ENCODE measurements at regions not wholly inside any gene's neighbourhood (a gene's known extent, or its start where the extent isn't known, plus 50 kb on each side); places are given as distances from the start of the nearest gene placed in this dataset.
"Not testable (repeated sequence)": the region's sequence is repeated elsewhere in the genome, so short reads cannot be mapped to it uniquely, and the experiment has no call there.

- no peaks in the 10 kb centered on the region for H3K27me3 ChIP-seq
- H3K9me3 ChIP-seq = no peaks in the 10 kb centered on the region
- intact Hi-C loops (cut with DNase I) = no loop called here
- DNase-seq (ENCODE audit: extremely low spot score in 2 of 2) = no peak
- TF ChIP-seq CTCF (IDR thresholded peaks at IDR 0.05) (no peak), POLR2A (IDR thresholded peaks at IDR 0.05) (no peak), POLR2AphosphoS5 (IDR thresholded peaks at IDR 0.05; ENCODE audit: insufficient read depth in 1 of 2, low read depth in 1 of 2) (no peak)
- H3K4me3 ChIP-seq = no peak overlapping the region
- no peak overlapping the region for H3K27ac ChIP-seq
- no peaks in the 10 kb centered on the region for H3K36me3 ChIP-seq
- H3K4me1 ChIP-seq = no peaks in the 10 kb centered on the region
Measured at GRCh38 chr12:33223956-33224355, 215.7 kb downstream of the SYT10 start.

DNA sequence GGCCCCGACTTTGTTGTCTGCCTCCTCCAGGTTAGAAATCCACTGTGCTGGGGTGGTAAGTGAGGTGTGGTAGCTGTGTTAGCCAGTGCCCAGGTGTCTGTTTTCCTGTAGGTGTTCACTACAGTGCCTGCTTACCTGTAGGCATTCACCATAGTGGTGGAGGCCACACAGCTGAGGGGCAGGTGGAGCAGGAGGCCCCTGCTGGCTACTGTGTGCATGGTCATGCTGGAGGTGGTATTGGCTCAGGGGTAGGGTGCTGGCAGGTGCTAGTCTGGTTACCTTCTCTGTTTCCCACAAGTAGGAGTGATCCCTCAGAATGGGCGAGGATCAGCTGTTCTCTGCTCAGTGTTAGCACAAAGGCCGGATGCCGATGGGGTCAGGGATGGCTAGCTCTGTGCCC, 217.3 kb downstream of the SYT10 start:
- no peak overlapping the region for H3K27ac ChIP-seq
- no peaks in the 10 kb centered on the region for H3K4me1 ChIP-seq
- H3K9me3 ChIP-seq = no peaks in the 10 kb centered on the region
- no peaks in the 10 kb centered on the region for H3K36me3 ChIP-seq
- no peak for DNase-seq (ENCODE audit: extremely low spot score in 2 of 2)
- no peak overlapping the region for H3K4me3 ChIP-seq
- no peaks in the 10 kb centered on the region for H3K27me3 ChIP-seq
- intact Hi-C loops (cut with DNase I) = no loop called here
- no peak for TF ChIP-seq CTCF (IDR thresholded peaks at IDR 0.05)
- no peak for TF ChIP-seq POLR2A (IDR thresholded peaks at IDR 0.05)
- no peak for TF ChIP-seq POLR2AphosphoS5 (IDR thresholded peaks at IDR 0.05; ENCODE audit: insufficient read depth in 1 of 2, low read depth in 1 of 2)

GRCh38 chr12:33205981-33206380, 233.6 kb downstream of the SYT10 start:
- H3K4me3 ChIP-seq = no peak overlapping the region
- intact Hi-C loops (cut with DNase I) = no loop called here
- no peaks in the 10 kb centered on the region for H3K9me3 ChIP-seq
- H3K36me3 ChIP-seq = no peaks in the 10 kb centered on the region
- H3K4me1 ChIP-seq = no peaks in the 10 kb centered on the region
- no peak for TF ChIP-seq POLR2A (IDR thresholded peaks at IDR 0.05)
- DNase-seq (ENCODE audit: extremely low spot score in 2 of 2) = no peak
- H3K27ac ChIP-seq = no peak overlapping the region
- H3K27me3 ChIP-seq = no peaks in the 10 kb centered on the region

DNA sequence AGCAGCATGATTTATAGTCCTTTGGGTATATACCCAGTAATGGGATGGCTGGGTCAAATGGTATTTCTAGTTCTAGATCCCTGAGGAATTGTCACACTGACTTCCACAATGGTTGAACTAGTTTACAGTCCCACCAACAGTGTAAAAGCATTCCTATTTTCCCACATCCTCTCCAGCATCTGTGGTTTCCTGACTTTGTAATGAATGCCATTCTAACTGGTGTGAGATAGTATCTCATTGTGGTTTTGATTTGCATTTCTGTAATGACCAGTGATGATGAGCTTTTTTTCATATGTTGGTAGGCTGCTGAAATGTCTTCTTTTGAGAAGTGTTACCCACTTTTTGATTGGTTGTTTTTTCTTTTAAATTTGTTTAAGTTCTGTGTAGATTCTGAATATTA, 245.2 kb downstream of the SYT10 start:
- DNase-seq (ENCODE audit: extremely low spot score in 2 of 2); intact Hi-C loops (cut with DNase I); H3K27ac ChIP-seq; H3K9me3 ChIP-seq; H3K4me3 ChIP-seq; H3K4me1 ChIP-seq; H3K36me3 ChIP-seq; H3K27me3 ChIP-seq: not testable (repeated sequence)

GRCh38 chr12:33192226-33192625, 247.4 kb downstream of the SYT10 start:
- no peaks in the 10 kb centered on the region for H3K9me3 ChIP-seq
- intact Hi-C loops (cut with DNase I) = no loop called here
- H3K27me3 ChIP-seq = no peaks in the 10 kb centered on the region
- H3K4me3 ChIP-seq = no peak overlapping the region
- no peak for TF ChIP-seq POLR2AphosphoS5 (IDR thresholded peaks at IDR 0.05; ENCODE audit: insufficient read depth in 1 of 2, low read depth in 1 of 2)
- TF ChIP-seq CTCF (IDR thresholded peaks at IDR 0.05) = no peak
- TF ChIP-seq POLR2A (IDR thresholded peaks at IDR 0.05) = no peak
- no peaks in the 10 kb centered on the region for H3K4me1 ChIP-seq
- H3K36me3 ChIP-seq = no peaks in the 10 kb centered on the region
- H3K27ac ChIP-seq = no peak overlapping the region
- DNase-seq (ENCODE audit: extremely low spot score in 2 of 2) = no peak

GRCh38 chr12:33187409-33187808, 252.2 kb downstream of the SYT10 start:
- intact Hi-C loops (cut with DNase I) = no loop called here
- H3K36me3 ChIP-seq = no peaks in the 10 kb centered on the region
- no peak overlapping the region for H3K27ac ChIP-seq
- H3K4me3 ChIP-seq = no peak overlapping the region
- TF ChIP-seq CTCF (IDR thresholded peaks at IDR 0.05) = no peak
- no peak for TF ChIP-seq POLR2AphosphoS5 (IDR thresholded peaks at IDR 0.05; ENCODE audit: insufficient read depth in 1 of 2, low read depth in 1 of 2)
- no peak for TF ChIP-seq POLR2A (IDR thresholded peaks at IDR 0.05)
- no peaks in the 10 kb centered on the region for H3K27me3 ChIP-seq
- DNase-seq (ENCODE audit: extremely low spot score in 2 of 2) = no peak
- H3K9me3 ChIP-seq = no peaks in the 10 kb centered on the region
- H3K4me1 ChIP-seq = no peaks in the 10 kb centered on the region
